HUES6 (cell line): ENCODE measurements at regions not wholly inside any gene's neighbourhood (a gene's known extent, or its start where the extent isn't known, plus 50 kb on each side); places are given as distances from the start of the nearest gene placed in this dataset.

Experiments
- H3K27ac ChIP-seq: 2 replicates; pipeline ENCODE4 v1.7.0; 2013; ENCODE audit warnings: low read depth, mild to moderate bottlenecking, low read length, inconsistent platforms
- H3K27me3 ChIP-seq: 2 replicates; pipeline ENCODE4 v1.6.1; 2013; ENCODE audit warnings: low read length; ENCODE audit not compliant: control insufficient read depth, insufficient read depth
- H3K36me3 ChIP-seq: 2 replicates; pipeline ENCODE4 v1.6.1; 2013; ENCODE audit warnings: low read length; ENCODE audit not compliant: control insufficient read depth, insufficient read depth
- H3K4me1 ChIP-seq: 2 replicates; pipeline ENCODE4 v1.6.1; 2013; ENCODE audit warnings: low read length; ENCODE audit not compliant: control insufficient read depth, insufficient read depth
- H3K4me3 ChIP-seq: 2 replicates; pipeline ENCODE4 v1.5.1; 2013; ENCODE audit warnings: low read depth, low read length
- H3K9ac ChIP-seq: one replicate; pipeline ENCODE4 v1.6.1; 2013; ENCODE audit warnings: mild to moderate bottlenecking, low read length
- H3K9me3 ChIP-seq: 2 replicates; pipeline ENCODE4 v1.6.1; 2013; ENCODE audit warnings: low read depth, low read length; ENCODE audit not compliant: control insufficient read depth, insufficient read depth

GRCh38 chr7:130974794-130975193 lies 240.8 kb upstream of the KLF14 start:
- Histone ChIP-seq H3K27ac (no peak overlapping the region), H3K4me1 (no peaks in the 10 kb centered on the region), H3K9ac (no peak overlapping the region), H3K36me3 (peaks cover 10% of the 10 kb centered on the region; the same call in 1 of the 2 replicates), H3K4me3 (no peak overlapping the region), H3K9me3 (peaks cover 19% of the 10 kb centered on the region), H3K27me3 (no peaks in the 10 kb centered on the region)

- H3K36me3 ChIP-seq, result peaks cover 10% of the 10 kb centered on the region; the same call in 1 of the 2 replicates
- no peak overlapping the region for H3K9ac ChIP-seq
- peaks cover 19% of the 10 kb centered on the region for H3K9me3 ChIP-seq
These were observed 241.7 kb upstream of the KLF14 start for GRCh38 chr7:130975731-130976130.

GRCh38 chr7:130982160-130982638 lies 248.2 kb upstream of the KLF14 start:
- Histone ChIP-seq H3K4me1 (no peaks in the 10 kb centered on the region), H3K9me3 (no peaks in the 10 kb centered on the region), H3K4me3 (no peak overlapping the region), H3K36me3 (no peaks in the 10 kb centered on the region), H3K9ac (no peak overlapping the region), H3K27me3 (no peaks in the 10 kb centered on the region), H3K27ac (no peak overlapping the region)

More at GRCh38 chr7:130975731-130976130, 241.7 kb upstream of the KLF14 start:
- no peak overlapping the region for H3K4me3 ChIP-seq
- H3K27ac ChIP-seq, result no peak overlapping the region
- no peaks in the 10 kb centered on the region for H3K4me1 ChIP-seq
- no peaks in the 10 kb centered on the region for H3K27me3 ChIP-seq

- no peak overlapping the region for H3K4me3 ChIP-seq
- H3K27me3 ChIP-seq, result no peaks in the 10 kb centered on the region
- H3K27ac ChIP-seq, result no peak overlapping the region
- H3K36me3 ChIP-seq, result no peaks in the 10 kb centered on the region
- H3K4me1 ChIP-seq, result no peaks in the 10 kb centered on the region
- no peak overlapping the region for H3K9ac ChIP-seq
- no peaks in the 10 kb centered on the region for H3K9me3 ChIP-seq
These were observed 248.6 kb upstream of the KLF14 start for GRCh38 chr7:130982651-130983050.

- H3K9me3 ChIP-seq, result no peaks in the 10 kb centered on the region
- H3K36me3 ChIP-seq, result no peaks in the 10 kb centered on the region
- no peak overlapping the region for H3K4me3 ChIP-seq
- H3K4me1 ChIP-seq, result no peaks in the 10 kb centered on the region
- no peak overlapping the region for H3K9ac ChIP-seq
- H3K27me3 ChIP-seq, result no peaks in the 10 kb centered on the region
- H3K27ac ChIP-seq, result no peak overlapping the region
These were observed 251.4 kb upstream of the KLF14 start for GRCh38 chr7:130985361-130985760.

- Histone ChIP-seq H3K36me3 (no peaks in the 10 kb centered on the region), H3K27ac (no peak overlapping the region), H3K9ac (no peak overlapping the region)
These were observed 252.3 kb upstream of the KLF14 start for GRCh38 chr7:130986261-130986690.

GRCh38 chr7:130987092-130987491 lies 253.1 kb upstream of the KLF14 start:
- H3K9ac ChIP-seq, result no peak overlapping the region
- H3K27ac ChIP-seq, result no peak overlapping the region
- no peaks in the 10 kb centered on the region for H3K27me3 ChIP-seq
- H3K36me3 ChIP-seq, result no peaks in the 10 kb centered on the region
- H3K4me1 ChIP-seq, result no peaks in the 10 kb centered on the region
- H3K9me3 ChIP-seq, result no peaks in the 10 kb centered on the region
- no peak overlapping the region for H3K4me3 ChIP-seq

More at GRCh38 chr7:130986261-130986690, 252.3 kb upstream of the KLF14 start:
- no peaks in the 10 kb centered on the region for H3K27me3 ChIP-seq
- no peaks in the 10 kb centered on the region for H3K9me3 ChIP-seq
- no peaks in the 10 kb centered on the region for H3K4me1 ChIP-seq
- no peak overlapping the region for H3K4me3 ChIP-seq

GRCh38 chr7:130988443-130988842 lies 254.4 kb upstream of the KLF14 start:
- H3K27ac ChIP-seq, result no peak overlapping the region

GRCh38 chr7:130989101-130989795 lies 255.2 kb upstream of the KLF14 start:
- H3K4me1 ChIP-seq, result peaks cover 4% of the 10 kb centered on the region; the same call in 1 of the 2 replicates

More at GRCh38 chr7:130988443-130988842, 254.4 kb upstream of the KLF14 start:
- Histone ChIP-seq H3K9me3 (no peaks in the 10 kb centered on the region), H3K36me3 (no peaks in the 10 kb centered on the region), H3K4me1 (no peaks in the 10 kb centered on the region), H3K27me3 (no peaks in the 10 kb centered on the region), H3K4me3 (no peak overlapping the region), H3K9ac (no peak overlapping the region)

GRCh38 chr7:130990178-130990832 lies 256.3 kb upstream of the KLF14 start:
- Histone ChIP-seq H3K4me1 (peaks cover 8% of the 10 kb centered on the region; the same call in 1 of the 2 replicates), H3K36me3 (no peaks in the 10 kb centered on the region), H3K9ac (no peak overlapping the region), H3K27ac (no peak overlapping the region), H3K9me3 (no peaks in the 10 kb centered on the region), H3K4me3 (no peak overlapping the region), H3K27me3 (no peaks in the 10 kb centered on the region)

More at GRCh38 chr7:130989101-130989795, 255.2 kb upstream of the KLF14 start:
- H3K9ac ChIP-seq, result no peak overlapping the region
- no peaks in the 10 kb centered on the region for H3K27me3 ChIP-seq
- no peaks in the 10 kb centered on the region for H3K36me3 ChIP-seq
- no peak overlapping the region for H3K27ac ChIP-seq
- H3K4me3 ChIP-seq, result no peak overlapping the region
- H3K9me3 ChIP-seq, result no peaks in the 10 kb centered on the region
